ENCODE measurements at regions not wholly inside any gene's neighbourhood (a gene's known extent, or its start where the extent isn't known, plus 50 kb on each side); places are given as distances from the start of the nearest gene placed in this dataset.

DNA sequence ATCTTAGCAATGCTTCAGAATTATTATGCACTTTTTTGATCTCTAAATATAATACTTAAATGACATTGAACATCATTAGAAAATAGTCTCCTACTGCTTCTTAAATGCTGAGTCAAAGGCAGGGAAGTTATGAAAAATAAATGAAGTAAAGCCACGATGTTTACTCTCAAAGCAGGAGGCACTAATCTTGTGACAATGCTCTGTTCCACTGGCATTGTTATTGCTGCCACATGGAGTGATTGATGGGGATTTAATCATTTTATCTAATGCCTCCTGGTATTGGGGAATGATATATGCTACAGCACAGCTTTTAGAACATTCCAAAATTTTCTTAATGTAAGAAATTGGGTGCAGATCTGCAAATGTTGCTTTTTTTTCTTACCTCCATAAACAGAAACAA, 1655.4 kb upstream of the NUDT12 start:
- TF ChIP-seq, protein P1, sequence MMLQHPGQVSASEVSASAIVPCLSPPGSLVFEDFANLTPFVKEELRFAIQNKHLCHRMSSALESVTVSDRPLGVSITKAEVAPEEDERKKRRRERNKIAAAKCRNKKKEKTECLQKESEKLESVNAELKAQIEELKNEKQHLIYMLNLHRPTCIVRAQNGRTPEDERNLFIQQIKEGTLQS (IDR thresholded peaks at IDR 0.05) = no peak
- no peak for TF ChIP-seq RAD21 (IDR thresholded peaks at IDR 0.05)
- TF ChIP-seq, protein P2, sequence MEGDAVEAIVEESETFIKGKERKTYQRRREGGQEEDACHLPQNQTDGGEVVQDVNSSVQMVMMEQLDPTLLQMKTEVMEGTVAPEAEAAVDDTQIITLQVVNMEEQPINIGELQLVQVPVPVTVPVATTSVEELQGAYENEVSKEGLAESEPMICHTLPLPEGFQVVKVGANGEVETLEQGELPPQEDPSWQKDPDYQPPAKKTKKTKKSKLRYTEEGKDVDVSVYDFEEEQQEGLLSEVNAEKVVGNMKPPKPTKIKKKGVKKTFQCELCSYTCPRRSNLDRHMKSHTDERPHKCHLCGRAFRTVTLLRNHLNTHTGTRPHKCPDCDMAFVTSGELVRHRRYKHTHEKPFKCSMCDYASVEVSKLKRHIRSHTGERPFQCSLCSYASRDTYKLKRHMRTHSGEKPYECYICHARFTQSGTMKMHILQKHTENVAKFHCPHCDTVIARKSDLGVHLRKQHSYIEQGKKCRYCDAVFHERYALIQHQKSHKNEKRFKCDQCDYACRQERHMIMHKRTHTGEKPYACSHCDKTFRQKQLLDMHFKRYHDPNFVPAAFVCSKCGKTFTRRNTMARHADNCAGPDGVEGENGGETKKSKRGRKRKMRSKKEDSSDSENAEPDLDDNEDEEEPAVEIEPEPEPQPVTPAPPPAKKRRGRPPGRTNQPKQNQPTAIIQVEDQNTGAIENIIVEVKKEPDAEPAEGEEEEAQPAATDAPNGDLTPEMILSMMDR (IDR thresholded peaks at IDR 0.05; ENCODE audit: low read depth, low read length, missing input control) = no peak
- TF ChIP-seq YY1 (IDR thresholded peaks at IDR 0.05) = no peak
- no peak for TF ChIP-seq SP1 (IDR thresholded peaks at IDR 0.05)
- no peak for TF ChIP-seq FOXA1 (IDR thresholded peaks at IDR 0.05)
- no peak for TF ChIP-seq TAF1 (conservative IDR thresholded peaks at IDR 0.05)
- TF ChIP-seq, protein P3, sequence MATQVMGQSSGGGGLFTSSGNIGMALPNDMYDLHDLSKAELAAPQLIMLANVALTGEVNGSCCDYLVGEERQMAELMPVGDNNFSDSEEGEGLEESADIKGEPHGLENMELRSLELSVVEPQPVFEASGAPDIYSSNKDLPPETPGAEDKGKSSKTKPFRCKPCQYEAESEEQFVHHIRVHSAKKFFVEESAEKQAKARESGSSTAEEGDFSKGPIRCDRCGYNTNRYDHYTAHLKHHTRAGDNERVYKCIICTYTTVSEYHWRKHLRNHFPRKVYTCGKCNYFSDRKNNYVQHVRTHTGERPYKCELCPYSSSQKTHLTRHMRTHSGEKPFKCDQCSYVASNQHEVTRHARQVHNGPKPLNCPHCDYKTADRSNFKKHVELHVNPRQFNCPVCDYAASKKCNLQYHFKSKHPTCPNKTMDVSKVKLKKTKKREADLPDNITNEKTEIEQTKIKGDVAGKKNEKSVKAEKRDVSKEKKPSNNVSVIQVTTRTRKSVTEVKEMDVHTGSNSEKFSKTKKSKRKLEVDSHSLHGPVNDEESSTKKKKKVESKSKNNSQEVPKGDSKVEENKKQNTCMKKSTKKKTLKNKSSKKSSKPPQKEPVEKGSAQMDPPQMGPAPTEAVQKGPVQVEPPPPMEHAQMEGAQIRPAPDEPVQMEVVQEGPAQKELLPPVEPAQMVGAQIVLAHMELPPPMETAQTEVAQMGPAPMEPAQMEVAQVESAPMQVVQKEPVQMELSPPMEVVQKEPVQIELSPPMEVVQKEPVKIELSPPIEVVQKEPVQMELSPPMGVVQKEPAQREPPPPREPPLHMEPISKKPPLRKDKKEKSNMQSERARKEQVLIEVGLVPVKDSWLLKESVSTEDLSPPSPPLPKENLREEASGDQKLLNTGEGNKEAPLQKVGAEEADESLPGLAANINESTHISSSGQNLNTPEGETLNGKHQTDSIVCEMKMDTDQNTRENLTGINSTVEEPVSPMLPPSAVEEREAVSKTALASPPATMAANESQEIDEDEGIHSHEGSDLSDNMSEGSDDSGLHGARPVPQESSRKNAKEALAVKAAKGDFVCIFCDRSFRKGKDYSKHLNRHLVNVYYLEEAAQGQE (IDR thresholded peaks at IDR 0.05) = no peak
- TF ChIP-seq JUND (IDR thresholded peaks at IDR 0.05) = no peak

Data from liver (tissue), 3 donors.